GM18867 (cell line): ENCODE measurements at regions not wholly inside any gene's neighbourhood (a gene's known extent, or its start where the extent isn't known, plus 50 kb on each side); places are given as distances from the start of the nearest gene placed in this dataset.

Experiments
- ATAC-seq: cut with Tn5 transposase; IDR thresholded peaks from one replicate; pipeline ENCODE4 v1.9.1; 2021; ENCODE audit warnings: mild to moderate bottlenecking, moderate library complexity; ENCODE audit not compliant: unreplicated experiment

DNA sequence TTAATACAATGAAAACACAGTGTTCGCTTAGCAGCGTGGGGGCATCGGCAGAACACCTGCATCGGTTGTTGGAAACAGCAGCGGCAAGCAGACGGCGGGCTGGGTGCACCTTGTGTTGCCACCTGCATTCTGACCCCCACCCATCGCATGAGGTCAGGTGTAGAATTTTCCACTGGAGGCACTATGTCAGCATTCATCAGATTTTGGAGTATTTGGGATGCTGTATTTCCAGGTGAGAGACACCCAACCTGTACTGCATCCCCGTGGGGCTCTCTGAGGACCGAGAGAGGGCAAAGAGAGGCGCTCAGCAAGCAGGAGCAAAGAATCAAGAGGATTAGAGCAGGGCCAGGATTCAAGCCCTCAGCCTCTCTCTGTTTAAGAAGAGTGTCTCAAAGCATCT lies 116.4 kb upstream of the MGMT start:
- no peak for ATAC-seq

DNA sequence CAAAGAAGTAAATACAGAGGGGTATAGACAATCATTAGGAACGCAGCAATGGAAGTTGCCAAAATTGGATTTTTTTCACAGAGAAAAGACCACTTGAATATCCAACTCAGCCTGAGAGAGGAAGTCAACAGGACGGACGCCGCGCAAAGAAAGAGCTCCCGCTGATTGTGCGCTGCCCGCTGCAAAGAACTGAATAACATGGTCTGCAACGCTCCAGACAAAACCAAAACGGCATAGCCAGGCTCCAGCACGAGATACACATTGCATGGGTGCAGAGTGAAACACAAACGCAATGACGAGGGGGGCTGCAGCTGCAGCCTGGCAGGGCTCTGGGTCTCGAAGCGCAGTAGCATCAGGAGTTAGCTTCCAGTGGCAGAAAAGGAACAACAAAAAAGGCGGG lies 113.9 kb upstream of the MGMT start:
- no peak for ATAC-seq

DNA sequence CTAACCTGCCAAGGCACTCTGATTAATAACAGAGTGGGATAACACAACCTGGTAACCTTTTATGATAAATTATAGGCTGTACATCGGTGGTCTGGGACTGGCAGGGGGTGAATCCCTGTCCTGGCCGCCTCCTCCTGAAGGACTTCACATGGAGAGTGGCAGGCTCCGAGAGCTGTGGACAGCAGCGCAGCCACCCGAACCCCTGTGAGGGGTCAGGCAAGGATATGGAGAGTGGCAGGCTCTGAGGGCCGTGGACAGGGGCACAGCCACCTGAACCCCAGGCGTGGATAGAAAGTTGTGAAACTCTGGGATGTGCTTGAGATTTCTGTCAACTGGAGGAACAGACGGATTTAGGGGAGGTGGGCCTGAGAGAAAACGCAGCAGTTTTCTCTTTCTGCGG lies 107.0 kb upstream of the MGMT start:
- no peak for ATAC-seq

DNA sequence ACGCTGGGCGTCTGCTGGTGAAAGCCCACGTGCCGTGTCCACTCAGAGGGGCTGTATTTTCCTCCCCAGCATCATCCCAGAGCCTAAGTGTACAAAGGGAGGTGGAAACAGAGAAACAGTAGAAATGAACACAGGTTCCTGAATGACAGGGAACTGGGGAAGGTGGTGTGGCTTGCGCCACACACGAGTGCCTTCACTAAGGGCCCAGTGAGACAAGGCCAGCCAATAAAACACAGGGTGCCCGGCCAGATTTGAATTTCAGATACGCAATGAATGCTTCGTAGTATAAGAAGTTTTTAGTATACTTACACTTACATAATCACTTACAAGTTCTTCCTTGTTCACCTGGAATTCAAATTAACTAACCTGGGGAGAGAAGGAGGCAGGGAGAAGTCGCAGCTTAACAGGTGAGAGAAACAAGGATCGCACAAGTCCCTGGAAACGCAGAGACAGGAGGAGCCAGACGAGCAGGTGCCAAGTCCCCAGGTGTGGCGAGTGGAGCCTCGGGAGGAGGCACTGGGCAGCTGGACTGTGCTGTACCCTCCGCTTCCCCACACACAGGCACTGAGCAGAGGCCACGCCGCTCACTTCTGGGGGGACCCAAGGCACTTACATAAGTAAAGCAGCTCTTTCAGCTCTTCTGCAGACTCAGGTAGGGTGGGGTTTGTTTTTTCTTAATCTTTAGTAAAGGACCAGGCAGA lies 105.2 kb upstream of the MGMT start:
- no peak for ATAC-seq

DNA sequence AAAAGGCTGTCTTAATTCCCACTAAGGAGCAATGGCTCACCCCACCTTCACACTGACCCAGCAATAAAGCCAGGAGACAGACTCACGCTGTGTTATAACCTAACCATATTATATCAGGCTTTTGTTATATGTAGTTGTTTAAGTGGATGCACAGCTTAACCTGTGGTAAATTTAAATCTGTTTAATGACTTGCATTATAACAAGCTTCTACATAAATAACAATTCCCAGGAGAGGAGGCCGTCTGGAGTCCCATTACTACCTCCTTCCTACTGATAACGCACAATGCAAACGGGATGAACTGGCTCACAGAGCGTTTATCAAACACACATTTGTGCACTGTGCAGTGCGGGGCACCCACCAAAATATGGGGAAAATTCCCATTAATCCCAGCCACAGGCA lies 102.1 kb upstream of the MGMT start:
- ATAC-seq, result no peak

DNA sequence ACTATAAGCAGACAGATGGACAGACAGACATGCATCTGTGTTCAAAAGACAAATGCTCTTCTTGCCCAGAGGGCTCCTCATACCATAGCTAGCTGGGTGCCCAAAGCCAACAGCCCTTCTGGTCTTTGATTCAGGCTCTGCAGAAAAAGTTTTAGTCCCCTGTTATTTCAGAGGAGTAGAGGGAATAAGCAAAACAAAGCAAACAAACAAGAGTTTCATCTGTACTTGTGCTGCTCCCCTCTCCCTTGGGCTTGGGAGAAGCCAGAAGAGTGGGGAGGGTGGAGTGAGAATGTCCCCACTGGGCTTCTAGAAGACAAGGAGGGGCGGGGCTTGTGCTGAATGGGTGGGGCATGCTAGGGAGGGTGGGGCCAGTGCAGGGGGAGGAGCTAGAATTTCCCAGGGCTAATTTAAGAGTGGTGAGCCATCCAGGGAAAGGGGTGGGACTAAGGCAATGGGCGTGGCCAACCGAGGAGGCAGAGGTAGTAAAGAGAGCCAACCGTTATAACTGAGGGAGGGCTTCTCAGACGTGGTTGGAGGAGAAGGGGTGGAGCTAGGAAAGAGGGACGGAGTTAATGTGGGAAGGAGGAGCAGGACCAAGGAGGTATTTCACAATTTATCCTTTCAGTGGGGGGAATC lies 101.2 kb upstream of the MGMT start:
- no peak for ATAC-seq

DNA sequence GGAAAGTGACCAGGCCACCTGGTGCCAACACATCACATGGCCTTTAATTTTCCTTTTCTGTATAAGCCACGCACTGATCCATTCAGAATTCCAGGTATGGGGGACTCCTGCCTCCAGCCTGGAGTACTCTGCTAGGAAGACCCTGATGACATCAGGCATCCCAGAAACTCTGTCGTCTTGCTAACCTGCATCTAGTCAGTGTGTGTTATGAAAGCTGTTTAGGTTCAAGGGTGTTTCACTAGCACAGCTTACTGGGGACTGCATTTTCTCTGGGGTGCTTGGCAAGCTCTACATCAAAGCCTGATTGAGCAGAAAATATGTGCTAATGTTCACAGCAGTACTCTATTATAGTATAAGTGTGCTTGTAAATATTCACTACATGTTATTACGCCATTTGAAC lies 100.6 kb upstream of the MGMT start:
- no peak for ATAC-seq

DNA sequence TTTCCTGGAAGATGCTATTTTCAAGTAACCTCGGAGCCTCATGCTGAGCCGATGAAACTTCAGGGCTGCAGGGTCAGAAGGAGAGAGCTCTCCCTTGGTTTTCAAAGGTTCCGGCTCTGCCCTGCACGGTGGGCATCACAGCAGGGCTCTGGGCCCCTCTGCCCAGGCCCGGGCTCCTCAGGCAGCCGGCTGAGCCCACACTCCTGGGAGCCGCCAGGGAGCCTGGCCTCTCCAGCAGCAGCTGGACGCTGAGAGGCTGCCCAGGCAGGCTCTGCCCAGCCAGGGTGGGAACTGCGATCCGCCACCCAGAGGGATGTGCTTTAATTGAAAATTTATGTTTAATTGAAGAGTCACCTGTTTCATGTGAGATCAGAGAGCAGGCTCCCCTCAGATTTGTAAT lies 97.5 kb upstream of the MGMT start:
- no peak for ATAC-seq

DNA sequence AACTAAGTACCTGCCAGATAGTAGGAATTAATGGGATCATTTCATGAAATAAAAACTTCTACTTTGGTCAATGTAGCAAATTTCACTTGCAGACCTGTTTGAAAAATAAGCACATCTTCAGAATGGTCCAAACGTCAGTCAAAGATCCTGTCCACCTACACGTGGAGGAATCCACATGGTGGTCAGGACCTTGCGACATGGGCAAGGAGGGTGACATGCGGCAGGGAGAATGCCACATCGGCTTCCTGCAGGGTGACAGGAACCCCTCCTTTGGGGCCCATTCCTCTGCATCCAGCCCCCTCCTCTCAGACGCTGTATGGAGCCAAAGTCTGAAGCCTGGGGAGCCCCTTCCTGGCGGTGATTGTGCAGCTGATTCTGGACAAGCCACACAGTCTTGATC lies 95.5 kb upstream of the MGMT start:
- ATAC-seq, result no peak

DNA sequence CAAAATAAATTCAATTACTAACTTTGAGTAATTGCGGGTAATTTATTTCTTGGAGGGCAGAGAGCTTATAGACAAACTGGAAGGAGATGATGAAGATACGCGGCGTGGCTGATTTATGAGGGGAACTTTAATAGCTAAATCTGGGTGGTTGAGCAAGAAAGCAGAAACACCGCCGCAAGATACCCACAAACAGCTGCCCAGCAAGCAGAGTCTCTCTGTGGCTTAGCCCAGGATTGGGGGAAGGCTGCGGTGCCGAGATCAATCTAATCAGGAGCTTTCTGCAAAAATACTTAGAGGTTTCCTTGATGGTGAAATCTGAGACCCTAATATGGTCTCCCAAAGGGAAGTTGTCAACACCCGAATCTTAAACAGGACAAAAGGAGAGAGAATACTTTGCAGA lies 94.9 kb upstream of the MGMT start:
- ATAC-seq, result no peak

DNA sequence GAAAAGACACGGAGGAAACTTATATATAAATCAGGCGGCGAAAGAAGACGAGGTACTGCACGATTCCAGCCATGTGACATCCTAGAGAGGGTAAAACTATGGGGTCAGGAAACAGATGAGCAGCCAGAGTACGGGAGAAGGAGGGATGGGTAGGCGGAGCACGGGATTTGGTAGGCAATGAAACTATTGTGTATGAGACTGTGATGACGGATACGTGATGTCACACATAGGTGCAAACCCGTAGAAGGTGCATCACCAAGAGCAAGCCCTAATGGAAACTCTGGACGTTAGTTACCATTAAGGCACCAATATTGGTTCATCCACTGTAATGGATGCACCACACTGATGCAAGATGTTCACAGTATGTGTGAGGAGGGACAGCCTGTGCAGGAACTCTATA lies 93.8 kb upstream of the MGMT start:
- no peak for ATAC-seq

DNA sequence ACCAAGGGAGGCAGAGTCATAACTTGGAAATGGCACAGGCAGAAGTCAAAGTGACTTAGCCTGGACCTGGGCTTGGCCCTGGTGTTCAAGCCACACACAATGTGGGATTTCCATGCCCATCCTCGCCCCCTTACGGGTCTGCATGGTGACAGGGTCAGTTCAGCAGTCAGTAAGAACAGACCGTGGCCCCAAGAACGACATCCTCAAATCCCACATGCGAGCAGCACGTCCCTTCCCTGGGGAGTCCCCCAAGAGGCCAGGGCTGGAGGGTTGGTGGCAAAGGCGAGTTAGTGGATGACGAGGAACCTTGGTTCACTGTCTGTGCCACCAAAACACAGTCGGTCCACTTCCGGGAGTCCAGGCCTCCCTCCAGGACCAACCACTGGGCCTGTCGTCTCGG lies 93.3 kb upstream of the MGMT start:
- no peak for ATAC-seq

DNA sequence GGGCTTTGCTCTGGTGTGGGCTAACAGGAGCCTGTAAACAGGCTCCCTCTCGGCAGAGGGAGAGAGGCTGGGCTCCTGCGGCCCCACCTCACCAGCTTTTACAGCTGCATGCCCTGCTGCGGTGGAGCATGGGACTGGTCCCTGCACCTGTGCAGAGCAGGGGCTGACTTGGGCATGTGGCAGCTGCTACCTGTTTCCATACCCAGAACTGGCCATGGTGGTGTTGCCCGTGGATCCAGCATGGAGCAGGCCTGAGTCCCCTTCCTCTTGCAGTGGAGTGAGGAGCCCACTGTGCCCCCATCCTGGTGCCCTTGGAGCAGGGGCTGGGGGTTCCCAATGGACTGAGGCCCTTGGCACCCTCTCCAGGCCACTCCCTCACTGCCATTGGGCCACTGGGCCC lies 91.9 kb upstream of the MGMT start:
- ATAC-seq, result no peak

DNA sequence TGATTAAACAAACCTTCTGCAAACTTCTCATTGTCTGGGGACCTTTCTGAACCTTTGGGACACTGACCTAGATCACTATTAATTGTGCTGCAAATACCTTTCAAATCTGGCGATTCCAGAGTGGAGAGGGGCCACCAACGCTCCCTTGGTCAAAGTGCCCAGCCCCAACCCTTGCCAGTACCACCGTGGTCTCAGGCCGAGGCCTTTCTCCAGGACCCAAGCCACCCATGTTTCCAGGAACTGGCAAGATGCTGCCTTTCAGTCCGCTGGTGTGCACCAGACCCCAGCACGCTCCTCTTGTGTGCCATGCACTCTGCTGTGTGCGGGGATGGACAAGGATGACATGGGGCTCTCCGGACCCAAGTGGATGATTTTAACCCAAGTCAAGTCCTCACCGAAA lies 91.1 kb upstream of the MGMT start:
- ATAC-seq, result no peak

DNA sequence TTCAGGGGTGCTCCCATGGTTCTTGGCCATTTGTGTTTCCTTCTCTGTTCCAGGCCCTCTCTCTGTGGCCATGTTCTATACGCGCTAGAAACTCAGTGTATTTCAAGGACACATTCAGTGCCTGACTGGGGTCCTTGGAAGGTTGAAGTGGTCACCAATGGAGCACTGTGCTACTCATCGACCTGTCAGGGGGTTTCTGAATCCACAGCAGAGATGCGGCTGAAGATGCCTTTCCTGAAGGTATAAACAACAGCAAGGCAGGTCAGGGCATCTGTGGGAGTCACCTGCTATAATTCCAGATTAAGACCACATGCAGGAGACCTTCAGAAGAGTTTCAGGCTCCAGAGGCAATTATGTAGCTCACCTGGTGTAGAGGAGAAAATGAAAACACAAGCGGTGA lies 86.8 kb upstream of the MGMT start:
- ATAC-seq, result no peak

DNA sequence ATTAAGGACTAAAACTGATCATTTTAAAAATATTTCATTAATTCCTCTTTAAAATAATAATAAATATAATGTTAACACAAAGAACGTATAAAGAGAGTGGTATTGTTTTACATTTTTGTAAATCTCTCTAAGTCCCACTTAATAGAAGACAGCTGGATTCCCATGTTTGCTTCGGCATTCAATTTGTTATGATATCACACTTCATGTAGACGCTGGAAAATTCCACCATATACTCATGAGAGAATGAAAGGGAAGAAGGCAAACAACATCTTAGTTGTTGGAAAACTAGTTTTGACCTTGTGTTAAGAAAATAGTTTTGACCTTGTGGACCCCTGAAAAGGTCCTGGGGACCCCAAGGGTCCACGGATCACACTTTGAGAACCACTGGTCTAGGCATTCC lies 85.3 kb upstream of the MGMT start:
- ATAC-seq, result no peak

DNA sequence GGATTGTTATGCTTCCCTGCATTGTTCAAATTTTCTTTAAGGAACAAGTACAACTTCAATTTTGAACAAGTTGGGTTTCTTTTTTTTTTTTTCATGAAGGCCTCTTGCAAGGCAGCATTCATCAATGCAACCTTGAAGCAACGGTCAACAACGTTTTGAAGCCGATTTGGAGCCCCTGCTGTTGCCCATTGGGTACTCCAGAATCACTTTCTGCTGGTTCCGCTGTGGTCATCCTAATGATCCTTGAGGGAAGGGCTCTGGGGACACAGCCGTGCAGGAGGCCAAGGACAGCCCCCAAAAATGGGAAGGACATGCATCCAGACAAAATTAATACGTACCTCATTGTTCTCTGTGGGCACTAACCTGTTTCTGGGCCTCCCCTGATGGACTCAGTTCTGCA lies 84.6 kb upstream of the MGMT start:
- no peak for ATAC-seq

DNA sequence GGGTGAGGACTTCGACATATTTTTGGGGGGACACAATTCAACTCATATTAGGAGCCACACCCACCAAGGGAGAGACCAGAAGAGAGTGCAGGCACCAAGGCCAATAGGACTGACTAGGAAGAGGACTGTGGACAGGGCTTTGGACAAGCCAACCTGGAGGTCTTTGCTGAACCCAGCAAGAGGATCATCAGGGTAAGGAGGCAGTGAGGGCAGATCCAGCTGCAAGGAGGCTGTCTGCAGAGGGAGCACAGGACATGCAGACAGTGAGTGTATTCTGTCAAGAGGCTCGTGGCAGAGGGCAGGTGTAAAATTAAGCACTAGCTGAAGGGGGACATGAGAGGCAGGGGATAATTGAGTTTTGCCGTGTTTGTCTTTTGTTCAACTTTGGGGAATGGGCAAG lies 83.4 kb upstream of the MGMT start:
- ATAC-seq, result no peak

DNA sequence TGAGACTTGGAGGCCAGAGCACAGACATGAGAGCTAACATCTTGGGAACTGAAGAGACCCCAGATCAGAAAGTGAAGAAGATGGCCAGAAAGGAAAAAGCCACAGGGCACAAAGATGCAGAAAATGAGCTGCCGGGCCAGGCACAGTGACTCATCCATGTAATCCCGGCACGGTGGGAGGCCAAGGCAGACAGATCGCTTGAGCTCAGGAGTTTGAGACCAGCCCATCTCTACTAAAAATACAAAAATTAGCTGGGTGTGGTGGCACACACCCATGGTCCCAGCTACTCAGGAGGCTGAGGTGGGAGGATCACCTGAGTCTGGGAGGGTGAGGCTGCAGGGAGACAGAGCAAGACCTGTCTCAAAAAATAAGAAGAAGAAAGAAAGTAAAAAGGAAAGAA lies 81.4 kb upstream of the MGMT start:
- ATAC-seq, result no peak

DNA sequence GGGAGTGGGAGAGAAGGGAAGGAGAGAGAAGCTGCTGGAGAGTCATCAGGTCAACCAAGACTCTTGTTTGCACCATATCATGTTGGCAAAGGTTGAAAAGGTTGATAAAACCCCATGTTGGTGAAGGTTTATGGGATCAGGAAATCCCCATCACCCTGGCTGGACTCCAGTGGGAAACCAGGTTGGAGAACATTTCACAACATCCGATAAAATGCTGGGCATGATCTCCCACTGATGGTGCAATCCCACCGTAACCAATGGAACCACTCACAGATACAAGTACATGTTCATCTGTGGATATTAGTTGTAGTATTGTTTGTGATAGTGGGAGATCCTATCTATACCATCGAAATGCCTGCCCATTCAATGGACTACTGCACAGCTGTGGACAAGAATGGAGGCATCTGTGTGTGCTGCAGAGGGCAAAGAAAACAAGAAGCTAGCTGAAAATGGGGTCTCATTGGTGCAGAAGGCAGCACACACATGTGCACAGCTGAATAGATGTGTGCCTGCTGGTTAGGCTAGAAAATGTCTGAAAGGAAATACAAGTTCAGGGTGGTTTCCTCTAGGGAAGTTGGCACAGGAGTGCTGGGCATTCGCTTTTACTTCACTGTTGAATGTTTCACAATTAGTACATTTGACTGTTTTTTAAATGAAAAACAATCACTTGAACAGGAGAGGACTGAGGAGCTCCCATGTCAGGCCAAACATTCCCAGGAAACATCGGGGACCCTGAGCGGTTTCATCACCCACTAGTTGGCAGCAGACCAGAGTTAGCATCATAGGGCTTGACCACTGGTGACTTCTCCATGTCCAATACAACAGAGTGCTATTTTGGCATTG lies 80.4 kb upstream of the MGMT start:
- no peak for ATAC-seq

DNA sequence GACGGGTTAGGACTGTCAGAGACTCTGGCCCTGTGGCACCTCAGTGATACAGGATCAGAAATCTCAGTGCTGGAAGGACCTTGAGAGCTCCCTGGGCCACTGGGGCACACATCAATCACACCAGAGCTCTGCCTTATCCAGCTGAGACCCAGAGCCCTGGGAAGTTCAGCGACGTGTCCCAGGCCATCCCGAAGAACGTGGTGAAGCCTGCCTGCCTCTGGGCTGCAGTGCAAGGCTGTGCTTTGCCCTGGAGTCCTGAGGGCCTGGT lies 79.8 kb upstream of the MGMT start:
- ATAC-seq, result no peak

DNA sequence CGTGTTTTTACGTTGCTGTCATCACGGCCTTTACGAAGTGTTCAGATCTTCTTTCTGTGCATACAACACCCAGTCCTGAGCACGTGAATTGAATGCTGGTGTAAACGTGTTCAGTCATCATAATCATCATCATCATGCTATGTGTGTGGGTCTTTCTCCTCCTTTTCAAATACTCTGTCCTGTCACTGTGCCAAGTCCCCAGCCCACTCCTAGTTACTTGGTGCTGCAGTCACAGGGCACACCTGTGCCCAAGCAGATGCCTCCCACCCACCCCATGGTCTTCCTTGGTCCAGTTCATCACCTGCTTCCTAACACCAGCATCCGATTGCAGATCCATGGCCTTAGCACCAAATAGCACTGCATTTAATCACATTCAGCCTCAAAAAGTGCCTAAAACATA lies 78.6 kb upstream of the MGMT start:
- no peak for ATAC-seq

DNA sequence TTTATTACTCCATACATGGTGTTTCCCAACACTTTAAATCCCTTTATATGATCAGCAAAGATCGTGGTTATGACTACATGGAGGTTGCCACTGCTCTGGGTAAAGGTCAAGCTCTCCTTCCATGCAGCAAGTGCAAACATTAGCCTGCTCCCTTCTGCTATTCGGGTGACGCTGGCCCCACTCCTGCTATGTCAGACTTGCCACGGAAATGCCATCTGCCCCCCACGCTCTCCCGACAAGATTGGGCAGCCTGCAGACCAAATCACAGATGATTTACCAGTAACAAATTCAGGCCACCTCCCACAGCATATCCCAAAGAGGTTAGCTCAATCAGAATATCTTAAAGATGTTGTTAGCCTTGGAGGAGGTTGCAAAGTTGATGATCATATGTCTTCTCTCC lies 77.8 kb upstream of the MGMT start:
- no peak for ATAC-seq
